ENCODE measurements at regions not wholly inside any gene's neighbourhood (a gene's known extent, or its start where the extent isn't known, plus 50 kb on each side); places are given as distances from the start of the nearest gene placed in this dataset.

DNA sequence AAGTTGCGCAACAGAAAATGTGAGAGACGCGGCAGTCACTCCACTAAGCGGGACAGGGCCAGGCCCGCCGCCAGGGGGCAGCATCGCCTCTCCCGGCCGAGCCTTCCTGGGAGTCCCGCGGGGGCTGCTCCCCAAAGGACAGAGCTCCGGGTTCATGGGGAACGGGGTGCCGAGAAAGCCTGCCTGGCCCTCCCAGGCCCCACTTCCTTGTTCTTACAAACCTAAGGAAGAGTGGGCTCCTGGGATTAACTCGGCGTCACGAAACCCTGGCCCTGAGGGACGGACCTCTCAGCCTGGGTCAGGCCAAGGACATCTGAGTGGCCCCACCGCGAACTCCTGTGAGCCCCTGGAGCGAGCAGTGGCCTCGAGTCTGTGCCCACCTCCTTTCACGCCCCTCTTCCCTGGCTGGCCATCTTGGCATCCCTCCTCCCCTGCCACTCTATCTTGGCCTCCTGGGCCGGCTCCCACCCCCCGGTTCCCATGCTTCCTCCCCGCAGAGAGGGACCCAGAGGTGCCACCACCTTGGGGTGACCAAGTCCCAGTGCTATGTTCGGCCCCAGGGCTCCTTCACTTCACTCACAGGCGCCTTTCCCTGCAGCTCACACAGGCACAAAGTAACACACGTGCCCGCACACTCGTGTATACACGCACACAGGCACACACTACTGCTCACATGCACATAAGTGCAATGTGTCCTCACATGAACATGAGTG, 99.9 kb upstream of the FGF3 start:
- no peaks in the 10 kb centered on the region for H3K9me3 ChIP-seq (ENCODE audit: low read depth, low read length, poor library complexity, severe bottlenecking)
- no peaks in the 10 kb centered on the region for H3K36me3 ChIP-seq (ENCODE audit: insufficient read depth, low read length, poor library complexity, severe bottlenecking)
- H3K4me1 ChIP-seq (ENCODE audit: insufficient read depth, low read length, poor library complexity, severe bottlenecking): peaks cover 6% of the 10 kb centered on the region
- H3K27me3 ChIP-seq (replicated peaks; ENCODE audit: insufficient read depth, low read depth, low read length, poor library complexity): peaks cover 3% of the 10 kb centered on the region
- DNase-seq (ENCODE audit: low spot score): peak; percentile 93
- BruUV-seq (replicated peaks): no TSS peak
- ChIA-PET POLR2A (ENCODE audit: low non-redundant PET) (no interaction called here), CTCF (interaction anchor here (0.6 to 1.2 kb wide), 6 partner anchors 9 to 277 kb away, joined by 3 to 11 read pairs (median 3); no protein-coding TSS in a partner anchor)
- intact Hi-C loops (cut with micrococcal nuclease; ENCODE audit: unreplicated experiment): loop anchor here (1.0 kb wide), 1 partner anchor 272 kb away; no protein-coding TSS in a partner anchor
- TF ChIP-seq EZH2 (IDR thresholded peaks at IDR 0.05; ENCODE audit: borderline replicate concordance, low read depth, low read length, poor library complexity, severe bottlenecking): no peak
- TF ChIP-seq, protein P1, sequence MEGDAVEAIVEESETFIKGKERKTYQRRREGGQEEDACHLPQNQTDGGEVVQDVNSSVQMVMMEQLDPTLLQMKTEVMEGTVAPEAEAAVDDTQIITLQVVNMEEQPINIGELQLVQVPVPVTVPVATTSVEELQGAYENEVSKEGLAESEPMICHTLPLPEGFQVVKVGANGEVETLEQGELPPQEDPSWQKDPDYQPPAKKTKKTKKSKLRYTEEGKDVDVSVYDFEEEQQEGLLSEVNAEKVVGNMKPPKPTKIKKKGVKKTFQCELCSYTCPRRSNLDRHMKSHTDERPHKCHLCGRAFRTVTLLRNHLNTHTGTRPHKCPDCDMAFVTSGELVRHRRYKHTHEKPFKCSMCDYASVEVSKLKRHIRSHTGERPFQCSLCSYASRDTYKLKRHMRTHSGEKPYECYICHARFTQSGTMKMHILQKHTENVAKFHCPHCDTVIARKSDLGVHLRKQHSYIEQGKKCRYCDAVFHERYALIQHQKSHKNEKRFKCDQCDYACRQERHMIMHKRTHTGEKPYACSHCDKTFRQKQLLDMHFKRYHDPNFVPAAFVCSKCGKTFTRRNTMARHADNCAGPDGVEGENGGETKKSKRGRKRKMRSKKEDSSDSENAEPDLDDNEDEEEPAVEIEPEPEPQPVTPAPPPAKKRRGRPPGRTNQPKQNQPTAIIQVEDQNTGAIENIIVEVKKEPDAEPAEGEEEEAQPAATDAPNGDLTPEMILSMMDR (conservative IDR thresholded peaks at IDR 0.05; ENCODE audit: low read depth, low read length): peak; percentile 99
- H3K27ac ChIP-seq (ENCODE audit: low read depth, low read length, poor library complexity, severe bottlenecking): no peak overlapping the region
- H3K4me3 ChIP-seq (ENCODE audit: low read depth, low read length, poor library complexity, severe bottlenecking): no peak overlapping the region

DNA sequence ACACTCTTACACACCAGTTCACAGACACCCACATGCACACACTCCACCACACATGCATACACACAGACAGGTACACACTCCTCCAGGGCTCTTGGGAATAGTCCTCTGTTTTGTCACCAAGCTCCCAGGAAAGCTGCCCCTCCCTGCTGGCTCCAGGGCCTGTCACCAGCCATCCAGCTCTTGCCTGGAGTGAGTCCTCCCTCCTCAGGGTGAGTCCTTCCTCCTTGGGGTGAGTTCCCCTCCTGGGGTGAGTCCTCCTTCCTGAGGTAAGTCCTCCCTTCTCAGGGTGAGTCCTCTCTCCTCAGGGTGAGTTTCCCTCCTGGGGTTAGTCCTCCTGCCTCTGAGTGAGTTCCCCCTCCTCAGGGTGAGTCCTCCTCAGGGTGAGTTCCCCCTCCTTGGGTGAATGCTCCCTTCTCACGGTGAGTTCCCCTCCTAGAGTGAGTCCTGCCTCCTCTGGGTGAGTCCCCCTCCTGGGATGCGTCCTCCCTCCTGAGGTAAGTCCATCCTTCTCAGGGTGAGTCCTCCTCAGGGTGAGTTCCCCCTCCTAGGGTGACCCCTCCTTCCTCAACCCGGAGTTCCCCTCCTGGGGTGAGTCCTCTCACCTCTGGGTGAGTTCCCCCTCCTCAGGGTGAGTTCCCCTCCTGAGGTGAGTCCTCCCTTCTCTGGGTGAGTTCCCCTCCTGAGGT, 100.6 kb upstream of the FGF3 start:
- CTCF ChIA-PET: interaction anchor here (0.5 to 1.0 kb wide), 3 partner anchors 19 to 275 kb away, joined by 3 to 13 read pairs (median 3); no protein-coding TSS in a partner anchor
- Histone ChIP-seq H3K4me3 (ENCODE audit: low read depth, low read length, poor library complexity, severe bottlenecking) (no peak overlapping the region), H3K27me3 (replicated peaks; ENCODE audit: insufficient read depth, low read depth, low read length, poor library complexity) (peaks cover 9% of the 10 kb centered on the region), H3K9me3 (ENCODE audit: low read depth, low read length, poor library complexity, severe bottlenecking) (no peaks in the 10 kb centered on the region), H3K4me1 (ENCODE audit: insufficient read depth, low read length, poor library complexity, severe bottlenecking) (peaks cover 6% of the 10 kb centered on the region), H3K27ac (ENCODE audit: low read depth, low read length, poor library complexity, severe bottlenecking) (no peak overlapping the region), H3K36me3 (ENCODE audit: insufficient read depth, low read length, poor library complexity, severe bottlenecking) (no peaks in the 10 kb centered on the region)
- no peak for DNase-seq (ENCODE audit: low spot score)
- intact Hi-C loops (cut with micrococcal nuclease; ENCODE audit: unreplicated experiment): no loop called here
- no TSS peak for BruUV-seq (replicated peaks)
- POLR2A ChIA-PET (ENCODE audit: low non-redundant PET): no interaction called here
- no peak for TF ChIP-seq EZH2 (IDR thresholded peaks at IDR 0.05; ENCODE audit: borderline replicate concordance, low read depth, low read length, poor library complexity, severe bottlenecking)
- TF ChIP-seq, protein P1 (conservative IDR thresholded peaks at IDR 0.05; ENCODE audit: low read depth, low read length): no peak

DNA sequence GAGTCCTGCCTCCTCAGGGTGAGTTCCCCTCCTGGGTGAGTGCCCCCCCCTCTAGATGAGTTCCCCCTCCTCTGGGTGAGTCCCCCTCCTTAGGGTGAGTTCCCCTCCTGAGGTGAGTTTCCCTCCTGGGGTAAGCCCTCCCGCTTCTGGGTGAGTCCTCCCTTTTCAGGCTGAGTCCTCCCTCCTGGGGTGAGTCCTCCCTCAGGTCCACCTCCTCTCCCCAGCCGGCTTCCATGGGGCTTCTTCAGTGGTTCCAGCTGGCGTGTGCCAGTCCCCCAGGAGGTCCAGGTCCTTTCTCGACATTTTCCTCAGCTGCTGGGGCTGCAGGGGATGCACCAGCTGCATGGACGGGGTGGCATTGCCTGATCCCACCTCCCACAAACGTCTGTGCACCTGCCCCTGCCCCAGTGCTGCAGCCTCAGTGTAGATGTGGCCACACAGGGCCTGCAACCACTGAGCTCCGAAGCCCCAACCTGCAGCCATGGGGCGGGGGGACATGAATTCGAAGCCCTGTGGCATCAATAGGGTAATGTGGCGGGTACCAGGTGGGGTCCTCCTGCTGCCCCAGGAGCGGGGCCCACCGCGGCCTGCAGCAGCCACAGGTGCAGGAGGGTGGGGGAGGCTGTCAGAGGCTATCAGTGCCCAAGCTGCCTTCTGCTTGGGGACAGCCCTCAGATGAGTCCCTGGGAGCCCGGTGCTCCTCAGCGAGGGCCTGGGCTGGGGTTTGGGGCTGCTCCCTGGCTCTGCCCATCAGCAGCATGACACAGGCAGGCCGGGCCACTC, 101.3 kb upstream of the FGF3 start:
- no TSS peak for BruUV-seq (replicated peaks)
- Histone ChIP-seq H3K27ac (ENCODE audit: low read depth, low read length, poor library complexity, severe bottlenecking) (no peak overlapping the region), H3K4me3 (ENCODE audit: low read depth, low read length, poor library complexity, severe bottlenecking) (no peak overlapping the region), H3K36me3 (ENCODE audit: insufficient read depth, low read length, poor library complexity, severe bottlenecking) (no peaks in the 10 kb centered on the region), H3K9me3 (ENCODE audit: low read depth, low read length, poor library complexity, severe bottlenecking) (no peaks in the 10 kb centered on the region), H3K27me3 (replicated peaks; ENCODE audit: insufficient read depth, low read depth, low read length, poor library complexity) (peaks cover 11% of the 10 kb centered on the region), H3K4me1 (ENCODE audit: insufficient read depth, low read length, poor library complexity, severe bottlenecking) (peaks cover 6% of the 10 kb centered on the region)
- POLR2A ChIA-PET (ENCODE audit: low non-redundant PET): no interaction called here
- TF ChIP-seq EZH2 (IDR thresholded peaks at IDR 0.05; ENCODE audit: borderline replicate concordance, low read depth, low read length, poor library complexity, severe bottlenecking): no peak
- TF ChIP-seq, protein P1 (conservative IDR thresholded peaks at IDR 0.05; ENCODE audit: low read depth, low read length): no peak
- intact Hi-C loops (cut with micrococcal nuclease; ENCODE audit: unreplicated experiment): no loop called here
- no peak for DNase-seq (ENCODE audit: low spot score)
- CTCF ChIA-PET: interaction anchor here (0.5 kb wide), 1 partner anchor 147 kb away, joined by 13 read pairs; no protein-coding TSS in a partner anchor

Data from A673 (cell line).